GM21717 (cell line): ENCODE measurements at regions not wholly inside any gene's neighbourhood (a gene's known extent, or its start where the extent isn't known, plus 50 kb on each side); places are given as distances from the start of the nearest gene placed in this dataset.

Experiments used
- ATAC-seq: cut with Tn5 transposase; IDR thresholded peaks from one replicate; pipeline ENCODE4 v1.9.1; 2021; ENCODE audit warnings: mild to moderate bottlenecking, moderate library complexity; ENCODE audit not compliant: unreplicated experiment

- ATAC-seq, result no peak
Observed at GRCh38 chr1:69409731-69410456, 157.8 kb upstream of the LRRC7 start.

GRCh38 chr1:69410457-69410850 lies 157.3 kb upstream of the LRRC7 start:
- no peak for ATAC-seq

GRCh38 chr1:69410893-69411292 lies 156.8 kb upstream of the LRRC7 start:
- ATAC-seq, result no peak

GRCh38 chr1:69411617-69412016 lies 156.1 kb upstream of the LRRC7 start:
- no peak for ATAC-seq

- ATAC-seq, result no peak
Observed at GRCh38 chr1:69413129-69413528, 154.6 kb upstream of the LRRC7 start.

- ATAC-seq, result no peak
Observed at GRCh38 chr1:69414574-69414973, 153.1 kb upstream of the LRRC7 start.

GRCh38 chr1:69421286-69421685 lies 146.4 kb upstream of the LRRC7 start:
- no peak for ATAC-seq

GRCh38 chr1:69425871-69426270 lies 141.9 kb upstream of the LRRC7 start:
- ATAC-seq, result no peak

- no peak for ATAC-seq
Observed at GRCh38 chr1:69426401-69426800, 141.3 kb upstream of the LRRC7 start.

GRCh38 chr1:69433073-69433472 lies 134.6 kb upstream of the LRRC7 start:
- ATAC-seq, result no peak

- no peak for ATAC-seq
Observed at GRCh38 chr1:69436151-69436550, 131.6 kb upstream of the LRRC7 start.

- ATAC-seq, result no peak
Observed at GRCh38 chr1:69438056-69438795, 129.5 kb upstream of the LRRC7 start.

GRCh38 chr1:69441496-69441895 lies 126.2 kb upstream of the LRRC7 start:
- ATAC-seq, result no peak

- no peak for ATAC-seq
Observed at GRCh38 chr1:69451196-69451595, 116.5 kb upstream of the LRRC7 start.

GRCh38 chr1:69455718-69456117 lies 112.0 kb upstream of the LRRC7 start:
- ATAC-seq, result no peak

GRCh38 chr1:69459244-69459643 lies 108.5 kb upstream of the LRRC7 start:
- no peak for ATAC-seq

- no peak for ATAC-seq
Observed at GRCh38 chr1:69475021-69475420, 92.7 kb upstream of the LRRC7 start.

- no peak for ATAC-seq
Observed at GRCh38 chr1:69479734-69480133, 88.0 kb upstream of the LRRC7 start.

GRCh38 chr1:69483246-69483645 lies 84.5 kb upstream of the LRRC7 start:
- no peak for ATAC-seq

- ATAC-seq, result no peak
Observed at GRCh38 chr1:69485616-69486015, 82.1 kb upstream of the LRRC7 start.

- ATAC-seq, result no peak
Observed at GRCh38 chr1:69491416-69491815, 76.3 kb upstream of the LRRC7 start.

GRCh38 chr1:69492286-69492685 lies 75.4 kb upstream of the LRRC7 start:
- ATAC-seq, result no peak

- no peak for ATAC-seq
Observed at GRCh38 chr1:69494221-69494620, 73.5 kb upstream of the LRRC7 start.
